ENCODE measurements at regions not wholly inside any gene's neighbourhood (a gene's known extent, or its start where the extent isn't known, plus 50 kb on each side); places are given as distances from the start of the nearest gene placed in this dataset.

DNA sequence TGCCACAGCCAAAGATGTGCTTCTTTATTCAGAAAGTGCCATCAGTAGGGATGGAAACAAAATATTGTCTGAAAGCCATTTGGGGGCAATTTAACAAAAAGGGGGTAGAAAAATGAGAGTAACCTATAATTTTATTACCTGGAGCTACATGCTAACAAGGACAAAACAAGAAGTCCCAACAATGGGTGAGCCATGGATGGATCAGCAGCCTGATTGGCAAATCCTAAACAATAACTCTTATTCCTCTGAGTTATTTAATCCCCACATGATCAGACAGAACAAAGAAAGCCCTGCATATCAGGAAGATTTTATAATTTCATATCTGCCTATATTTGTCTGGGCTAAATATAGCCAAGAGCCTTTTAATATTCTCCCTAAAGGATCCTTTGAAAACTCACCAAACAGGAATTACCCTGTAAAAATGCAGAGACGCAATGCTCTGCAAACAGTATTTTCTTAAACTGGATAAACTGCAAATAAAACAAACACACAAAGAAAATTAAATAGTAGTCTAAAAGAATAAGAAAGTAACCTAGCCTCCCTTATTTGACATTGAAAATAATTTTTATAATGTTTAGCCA, 483.4 kb downstream of the ZNF608 start:
- TF ChIP-seq, protein P1, sequence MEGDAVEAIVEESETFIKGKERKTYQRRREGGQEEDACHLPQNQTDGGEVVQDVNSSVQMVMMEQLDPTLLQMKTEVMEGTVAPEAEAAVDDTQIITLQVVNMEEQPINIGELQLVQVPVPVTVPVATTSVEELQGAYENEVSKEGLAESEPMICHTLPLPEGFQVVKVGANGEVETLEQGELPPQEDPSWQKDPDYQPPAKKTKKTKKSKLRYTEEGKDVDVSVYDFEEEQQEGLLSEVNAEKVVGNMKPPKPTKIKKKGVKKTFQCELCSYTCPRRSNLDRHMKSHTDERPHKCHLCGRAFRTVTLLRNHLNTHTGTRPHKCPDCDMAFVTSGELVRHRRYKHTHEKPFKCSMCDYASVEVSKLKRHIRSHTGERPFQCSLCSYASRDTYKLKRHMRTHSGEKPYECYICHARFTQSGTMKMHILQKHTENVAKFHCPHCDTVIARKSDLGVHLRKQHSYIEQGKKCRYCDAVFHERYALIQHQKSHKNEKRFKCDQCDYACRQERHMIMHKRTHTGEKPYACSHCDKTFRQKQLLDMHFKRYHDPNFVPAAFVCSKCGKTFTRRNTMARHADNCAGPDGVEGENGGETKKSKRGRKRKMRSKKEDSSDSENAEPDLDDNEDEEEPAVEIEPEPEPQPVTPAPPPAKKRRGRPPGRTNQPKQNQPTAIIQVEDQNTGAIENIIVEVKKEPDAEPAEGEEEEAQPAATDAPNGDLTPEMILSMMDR (IDR thresholded peaks at IDR 0.05; ENCODE audit: low read depth, low read length, missing input control): no peak
- TF ChIP-seq HNF4A (conservative IDR thresholded peaks at IDR 0.05): no peak
- TF ChIP-seq, protein P2, sequence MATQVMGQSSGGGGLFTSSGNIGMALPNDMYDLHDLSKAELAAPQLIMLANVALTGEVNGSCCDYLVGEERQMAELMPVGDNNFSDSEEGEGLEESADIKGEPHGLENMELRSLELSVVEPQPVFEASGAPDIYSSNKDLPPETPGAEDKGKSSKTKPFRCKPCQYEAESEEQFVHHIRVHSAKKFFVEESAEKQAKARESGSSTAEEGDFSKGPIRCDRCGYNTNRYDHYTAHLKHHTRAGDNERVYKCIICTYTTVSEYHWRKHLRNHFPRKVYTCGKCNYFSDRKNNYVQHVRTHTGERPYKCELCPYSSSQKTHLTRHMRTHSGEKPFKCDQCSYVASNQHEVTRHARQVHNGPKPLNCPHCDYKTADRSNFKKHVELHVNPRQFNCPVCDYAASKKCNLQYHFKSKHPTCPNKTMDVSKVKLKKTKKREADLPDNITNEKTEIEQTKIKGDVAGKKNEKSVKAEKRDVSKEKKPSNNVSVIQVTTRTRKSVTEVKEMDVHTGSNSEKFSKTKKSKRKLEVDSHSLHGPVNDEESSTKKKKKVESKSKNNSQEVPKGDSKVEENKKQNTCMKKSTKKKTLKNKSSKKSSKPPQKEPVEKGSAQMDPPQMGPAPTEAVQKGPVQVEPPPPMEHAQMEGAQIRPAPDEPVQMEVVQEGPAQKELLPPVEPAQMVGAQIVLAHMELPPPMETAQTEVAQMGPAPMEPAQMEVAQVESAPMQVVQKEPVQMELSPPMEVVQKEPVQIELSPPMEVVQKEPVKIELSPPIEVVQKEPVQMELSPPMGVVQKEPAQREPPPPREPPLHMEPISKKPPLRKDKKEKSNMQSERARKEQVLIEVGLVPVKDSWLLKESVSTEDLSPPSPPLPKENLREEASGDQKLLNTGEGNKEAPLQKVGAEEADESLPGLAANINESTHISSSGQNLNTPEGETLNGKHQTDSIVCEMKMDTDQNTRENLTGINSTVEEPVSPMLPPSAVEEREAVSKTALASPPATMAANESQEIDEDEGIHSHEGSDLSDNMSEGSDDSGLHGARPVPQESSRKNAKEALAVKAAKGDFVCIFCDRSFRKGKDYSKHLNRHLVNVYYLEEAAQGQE (IDR thresholded peaks at IDR 0.05): no peak
- TF ChIP-seq GABPA (IDR thresholded peaks at IDR 0.05 in 1 of 2, conservative IDR thresholded peaks at IDR 0.05 in 1 of 2): no peak
- TF ChIP-seq HNF4G (IDR thresholded peaks at IDR 0.05): no peak
- TF ChIP-seq YY1 (IDR thresholded peaks at IDR 0.05): no peak
- no peak for TF ChIP-seq JUND (IDR thresholded peaks at IDR 0.05)
- no peak for TF ChIP-seq SP1 (IDR thresholded peaks at IDR 0.05)
- TF ChIP-seq, protein P3, sequence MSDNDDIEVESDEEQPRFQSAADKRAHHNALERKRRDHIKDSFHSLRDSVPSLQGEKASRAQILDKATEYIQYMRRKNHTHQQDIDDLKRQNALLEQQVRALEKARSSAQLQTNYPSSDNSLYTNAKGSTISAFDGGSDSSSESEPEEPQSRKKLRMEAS (IDR thresholded peaks at IDR 0.05): no peak
- TF ChIP-seq, protein P4, sequence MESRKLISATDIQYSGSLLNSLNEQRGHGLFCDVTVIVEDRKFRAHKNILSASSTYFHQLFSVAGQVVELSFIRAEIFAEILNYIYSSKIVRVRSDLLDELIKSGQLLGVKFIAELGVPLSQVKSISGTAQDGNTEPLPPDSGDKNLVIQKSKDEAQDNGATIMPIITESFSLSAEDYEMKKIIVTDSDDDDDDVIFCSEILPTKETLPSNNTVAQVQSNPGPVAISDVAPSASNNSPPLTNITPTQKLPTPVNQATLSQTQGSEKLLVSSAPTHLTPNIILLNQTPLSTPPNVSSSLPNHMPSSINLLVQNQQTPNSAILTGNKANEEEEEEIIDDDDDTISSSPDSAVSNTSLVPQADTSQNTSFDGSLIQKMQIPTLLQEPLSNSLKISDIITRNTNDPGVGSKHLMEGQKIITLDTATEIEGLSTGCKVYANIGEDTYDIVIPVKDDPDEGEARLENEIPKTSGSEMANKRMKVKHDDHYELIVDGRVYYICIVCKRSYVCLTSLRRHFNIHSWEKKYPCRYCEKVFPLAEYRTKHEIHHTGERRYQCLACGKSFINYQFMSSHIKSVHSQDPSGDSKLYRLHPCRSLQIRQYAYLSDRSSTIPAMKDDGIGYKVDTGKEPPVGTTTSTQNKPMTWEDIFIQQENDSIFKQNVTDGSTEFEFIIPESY (IDR thresholded peaks at IDR 0.05): no peak
- no peak for TF ChIP-seq TAF1 (conservative IDR thresholded peaks at IDR 0.05)
- no peak for TF ChIP-seq RAD21 (IDR thresholded peaks at IDR 0.05)
- no peak for TF ChIP-seq FOXA1 (IDR thresholded peaks at IDR 0.05)
- TF ChIP-seq, protein P5, sequence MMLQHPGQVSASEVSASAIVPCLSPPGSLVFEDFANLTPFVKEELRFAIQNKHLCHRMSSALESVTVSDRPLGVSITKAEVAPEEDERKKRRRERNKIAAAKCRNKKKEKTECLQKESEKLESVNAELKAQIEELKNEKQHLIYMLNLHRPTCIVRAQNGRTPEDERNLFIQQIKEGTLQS (IDR thresholded peaks at IDR 0.05): no peak
